SK-N-MC (cell line): ENCODE measurements at regions not wholly inside any gene's neighbourhood (a gene's known extent, or its start where the extent isn't known, plus 50 kb on each side); places are given as distances from the start of the nearest gene placed in this dataset.

ENCODE experiments used
- EZH2 ChIP-seq: fragments of 200-600 bp; sonication (generic); IDR thresholded peaks from one replicate; pipeline ENCODE4 v1.6.1; 2017; ENCODE audit warnings: antibody characterized with exemption
- FOXP2 ChIP-seq: optimal IDR thresholded peaks from 2 replicates; pipeline ENCODE3; 2011; ENCODE audit warnings: mild to moderate bottlenecking, moderate library complexity; ENCODE audit not compliant: insufficient read depth; ENCODE audit errors: extremely low read length, control extremely low read depth
- POLR2AphosphoS5 ChIP-seq: IDR thresholded peaks from 2 replicates; pipeline ENCODE4 v1.6.1; 2012; ENCODE audit warnings: mild to moderate bottlenecking, low read depth, low read length, borderline replicate concordance

DNA sequence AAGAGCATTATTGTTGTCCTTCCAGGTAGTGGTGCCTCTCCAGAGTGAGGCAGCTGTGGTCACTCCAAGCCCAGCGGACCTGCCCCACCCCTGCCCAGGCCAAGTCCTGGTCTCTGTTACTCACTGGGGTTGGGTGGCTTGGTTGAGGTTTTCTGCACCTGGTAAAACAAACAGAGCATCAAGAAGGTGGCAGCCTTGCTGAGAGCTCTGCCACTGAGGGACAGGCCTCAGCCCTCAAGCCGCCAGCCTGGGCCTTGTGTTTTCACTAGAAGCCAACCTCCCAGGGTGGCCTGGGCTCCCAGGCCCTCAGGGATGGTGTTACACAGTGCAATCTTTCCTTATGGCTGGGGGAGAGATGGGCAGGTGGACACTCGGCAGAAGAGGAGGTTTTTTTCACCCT, 182.7 kb downstream of the BCOR start:
- TF ChIP-seq EZH2 (no peak), POLR2AphosphoS5 (no peak), FOXP2 (no peak)
